H1 (cell line): ENCODE measurements at regions not wholly inside any gene's neighbourhood (a gene's known extent, or its start where the extent isn't known, plus 50 kb on each side); places are given as distances from the start of the nearest gene placed in this dataset.

ENCODE experiments used
- CREB1 ChIP-seq: IDR thresholded peaks from 2 replicates; pipeline ENCODE4 v1.6.1; 2012; ENCODE audit warnings: inconsistent platforms
- HDAC2 ChIP-seq, 2 experiments: fragments of 300-600 bp in 1 of 2; sonication (generic) in 1 of 2; IDR thresholded peaks; 2 replicates each; pipeline ENCODE4 v1.6.1; 2011 to 2012; ENCODE audit warnings: low read depth in 2 of 2, low read length in 2 of 2, mild to moderate bottlenecking in 2 of 2, moderate library complexity in 2 of 2, borderline replicate concordance in 1 of 2, inconsistent platforms in 1 of 2

DNA sequence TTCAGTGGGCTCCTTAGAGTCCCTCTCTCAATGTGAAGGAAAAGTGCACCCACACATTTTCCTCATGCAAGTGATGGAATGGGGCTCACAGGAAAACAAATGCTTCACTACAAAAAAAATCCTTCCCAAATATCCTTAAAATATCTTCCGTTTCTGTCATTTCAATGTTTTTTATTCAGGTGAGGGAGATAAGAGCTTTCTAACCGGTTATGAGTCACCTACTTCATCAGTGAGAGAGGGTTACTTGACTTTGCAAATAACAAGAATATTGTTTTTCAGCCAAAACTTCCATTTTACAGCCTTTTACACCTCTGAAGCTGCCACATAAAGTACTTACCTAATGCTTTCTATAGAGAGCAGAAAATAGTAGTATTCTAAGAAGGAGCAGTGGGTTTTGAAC is 98.3 kb upstream of the CD55 start (continued):
- TF ChIP-seq HDAC2 (IDR thresholded peaks at IDR 0.05; ENCODE audit: borderline replicate concordance in 1 of 2, low read depth in 2 of 2, low read length in 2 of 2): no peak
- no peak for TF ChIP-seq CREB1
- TF ChIP-seq, all 59 proteins: peak for 0
